ENCODE measurements at regions not wholly inside any gene's neighbourhood (a gene's known extent, or its start where the extent isn't known, plus 50 kb on each side); places are given as distances from the start of the nearest gene placed in this dataset.

DNA sequence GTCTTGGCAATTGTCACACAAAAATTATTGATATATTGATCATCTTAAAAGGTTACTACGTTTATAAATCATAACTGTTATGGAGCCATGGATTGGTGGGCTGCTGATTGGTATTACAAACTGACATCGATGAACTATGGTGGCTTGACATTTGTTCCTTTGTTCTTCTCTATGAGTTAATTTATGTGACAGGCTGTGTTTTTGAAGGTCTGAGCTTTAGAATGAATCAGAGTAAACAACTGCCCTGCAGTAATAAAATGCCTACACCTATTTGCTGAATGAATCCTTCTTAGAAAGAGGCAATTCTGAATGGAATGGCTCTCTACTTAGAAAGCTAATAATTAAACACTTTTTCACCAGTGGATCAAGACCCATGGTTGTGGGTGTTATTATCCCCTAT is 506.3 kb upstream of the SPTLC3 start (continued):
- TF ChIP-seq, protein P1, sequence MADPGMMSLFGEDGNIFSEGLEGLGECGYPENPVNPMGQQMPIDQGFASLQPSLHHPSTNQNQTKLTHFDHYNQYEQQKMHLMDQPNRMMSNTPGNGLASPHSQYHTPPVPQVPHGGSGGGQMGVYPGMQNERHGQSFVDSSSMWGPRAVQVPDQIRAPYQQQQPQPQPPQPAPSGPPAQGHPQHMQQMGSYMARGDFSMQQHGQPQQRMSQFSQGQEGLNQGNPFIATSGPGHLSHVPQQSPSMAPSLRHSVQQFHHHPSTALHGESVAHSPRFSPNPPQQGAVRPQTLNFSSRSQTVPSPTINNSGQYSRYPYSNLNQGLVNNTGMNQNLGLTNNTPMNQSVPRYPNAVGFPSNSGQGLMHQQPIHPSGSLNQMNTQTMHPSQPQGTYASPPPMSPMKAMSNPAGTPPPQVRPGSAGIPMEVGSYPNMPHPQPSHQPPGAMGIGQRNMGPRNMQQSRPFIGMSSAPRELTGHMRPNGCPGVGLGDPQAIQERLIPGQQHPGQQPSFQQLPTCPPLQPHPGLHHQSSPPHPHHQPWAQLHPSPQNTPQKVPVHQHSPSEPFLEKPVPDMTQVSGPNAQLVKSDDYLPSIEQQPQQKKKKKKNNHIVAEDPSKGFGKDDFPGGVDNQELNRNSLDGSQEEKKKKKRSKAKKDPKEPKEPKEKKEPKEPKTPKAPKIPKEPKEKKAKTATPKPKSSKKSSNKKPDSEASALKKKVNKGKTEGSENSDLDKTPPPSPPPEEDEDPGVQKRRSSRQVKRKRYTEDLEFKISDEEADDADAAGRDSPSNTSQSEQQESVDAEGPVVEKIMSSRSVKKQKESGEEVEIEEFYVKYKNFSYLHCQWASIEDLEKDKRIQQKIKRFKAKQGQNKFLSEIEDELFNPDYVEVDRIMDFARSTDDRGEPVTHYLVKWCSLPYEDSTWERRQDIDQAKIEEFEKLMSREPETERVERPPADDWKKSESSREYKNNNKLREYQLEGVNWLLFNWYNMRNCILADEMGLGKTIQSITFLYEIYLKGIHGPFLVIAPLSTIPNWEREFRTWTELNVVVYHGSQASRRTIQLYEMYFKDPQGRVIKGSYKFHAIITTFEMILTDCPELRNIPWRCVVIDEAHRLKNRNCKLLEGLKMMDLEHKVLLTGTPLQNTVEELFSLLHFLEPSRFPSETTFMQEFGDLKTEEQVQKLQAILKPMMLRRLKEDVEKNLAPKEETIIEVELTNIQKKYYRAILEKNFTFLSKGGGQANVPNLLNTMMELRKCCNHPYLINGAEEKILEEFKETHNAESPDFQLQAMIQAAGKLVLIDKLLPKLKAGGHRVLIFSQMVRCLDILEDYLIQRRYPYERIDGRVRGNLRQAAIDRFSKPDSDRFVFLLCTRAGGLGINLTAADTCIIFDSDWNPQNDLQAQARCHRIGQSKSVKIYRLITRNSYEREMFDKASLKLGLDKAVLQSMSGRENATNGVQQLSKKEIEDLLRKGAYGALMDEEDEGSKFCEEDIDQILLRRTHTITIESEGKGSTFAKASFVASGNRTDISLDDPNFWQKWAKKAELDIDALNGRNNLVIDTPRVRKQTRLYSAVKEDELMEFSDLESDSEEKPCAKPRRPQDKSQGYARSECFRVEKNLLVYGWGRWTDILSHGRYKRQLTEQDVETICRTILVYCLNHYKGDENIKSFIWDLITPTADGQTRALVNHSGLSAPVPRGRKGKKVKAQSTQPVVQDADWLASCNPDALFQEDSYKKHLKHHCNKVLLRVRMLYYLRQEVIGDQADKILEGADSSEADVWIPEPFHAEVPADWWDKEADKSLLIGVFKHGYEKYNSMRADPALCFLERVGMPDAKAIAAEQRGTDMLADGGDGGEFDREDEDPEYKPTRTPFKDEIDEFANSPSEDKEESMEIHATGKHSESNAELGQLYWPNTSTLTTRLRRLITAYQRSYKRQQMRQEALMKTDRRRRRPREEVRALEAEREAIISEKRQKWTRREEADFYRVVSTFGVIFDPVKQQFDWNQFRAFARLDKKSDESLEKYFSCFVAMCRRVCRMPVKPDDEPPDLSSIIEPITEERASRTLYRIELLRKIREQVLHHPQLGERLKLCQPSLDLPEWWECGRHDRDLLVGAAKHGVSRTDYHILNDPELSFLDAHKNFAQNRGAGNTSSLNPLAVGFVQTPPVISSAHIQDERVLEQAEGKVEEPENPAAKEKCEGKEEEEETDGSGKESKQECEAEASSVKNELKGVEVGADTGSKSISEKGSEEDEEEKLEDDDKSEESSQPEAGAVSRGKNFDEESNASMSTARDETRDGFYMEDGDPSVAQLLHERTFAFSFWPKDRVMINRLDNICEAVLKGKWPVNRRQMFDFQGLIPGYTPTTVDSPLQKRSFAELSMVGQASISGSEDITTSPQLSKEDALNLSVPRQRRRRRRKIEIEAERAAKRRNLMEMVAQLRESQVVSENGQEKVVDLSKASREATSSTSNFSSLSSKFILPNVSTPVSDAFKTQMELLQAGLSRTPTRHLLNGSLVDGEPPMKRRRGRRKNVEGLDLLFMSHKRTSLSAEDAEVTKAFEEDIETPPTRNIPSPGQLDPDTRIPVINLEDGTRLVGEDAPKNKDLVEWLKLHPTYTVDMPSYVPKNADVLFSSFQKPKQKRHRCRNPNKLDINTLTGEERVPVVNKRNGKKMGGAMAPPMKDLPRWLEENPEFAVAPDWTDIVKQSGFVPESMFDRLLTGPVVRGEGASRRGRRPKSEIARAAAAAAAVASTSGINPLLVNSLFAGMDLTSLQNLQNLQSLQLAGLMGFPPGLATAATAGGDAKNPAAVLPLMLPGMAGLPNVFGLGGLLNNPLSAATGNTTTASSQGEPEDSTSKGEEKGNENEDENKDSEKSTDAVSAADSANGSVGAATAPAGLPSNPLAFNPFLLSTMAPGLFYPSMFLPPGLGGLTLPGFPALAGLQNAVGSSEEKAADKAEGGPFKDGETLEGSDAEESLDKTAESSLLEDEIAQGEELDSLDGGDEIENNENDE (IDR thresholded peaks at IDR 0.05; ENCODE audit: insufficient replicate concordance, low read length) = no peak
- TF ChIP-seq RXRA (IDR thresholded peaks at IDR 0.05; ENCODE audit: insufficient read depth, low read depth, low read length) (no peak), EZH2 (IDR thresholded peaks at IDR 0.05; ENCODE audit: low read depth, low read length, severe bottlenecking) (no peak)
- TF ChIP-seq, protein P2, sequence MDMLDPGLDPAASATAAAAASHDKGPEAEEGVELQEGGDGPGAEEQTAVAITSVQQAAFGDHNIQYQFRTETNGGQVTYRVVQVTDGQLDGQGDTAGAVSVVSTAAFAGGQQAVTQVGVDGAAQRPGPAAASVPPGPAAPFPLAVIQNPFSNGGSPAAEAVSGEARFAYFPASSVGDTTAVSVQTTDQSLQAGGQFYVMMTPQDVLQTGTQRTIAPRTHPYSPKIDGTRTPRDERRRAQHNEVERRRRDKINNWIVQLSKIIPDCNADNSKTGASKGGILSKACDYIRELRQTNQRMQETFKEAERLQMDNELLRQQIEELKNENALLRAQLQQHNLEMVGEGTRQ (IDR thresholded peaks at IDR 0.05; ENCODE audit: low read length) = no peak
- TF ChIP-seq, protein P3, sequence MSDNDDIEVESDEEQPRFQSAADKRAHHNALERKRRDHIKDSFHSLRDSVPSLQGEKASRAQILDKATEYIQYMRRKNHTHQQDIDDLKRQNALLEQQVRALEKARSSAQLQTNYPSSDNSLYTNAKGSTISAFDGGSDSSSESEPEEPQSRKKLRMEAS (IDR thresholded peaks at IDR 0.05) = no peak

Data from H1 (cell line).